HepG2 (cell line): ENCODE measurements at regions not wholly inside any gene's neighbourhood (a gene's known extent, or its start where the extent isn't known, plus 50 kb on each side); places are given as distances from the start of the nearest gene placed in this dataset.

Source experiments
- ATAC-seq: fragments of 200-7000 bp; cut with Tn5 transposase; 3 replicates; pipeline ENCODE4 v1.9.1; 2020; ENCODE audit warnings: mild to moderate bottlenecking, moderate library complexity
- BruUV-seq: library from RNA; stranded (reverse); fragments of 400-500 nt; replicated peaks from 2 replicates; lab custom pipeline; 2021; lab: Mats Ljungman, UMichigan
- CTCF ChIA-PET: fragments of 300-600 bp; formaldehyde crosslinking; extraction: SDS; loops from one replicate; lab custom pipeline; 2021; ENCODE audit warnings: low total read pairs, inconsistent platforms, low intra/inter-chr PET ratio; lab: Yijun Ruan, JAX
- POLR2A ChIA-PET: fragments of 350-600 bp; sonication (Branson Sonifier 250); formaldehyde crosslinking; loops from one replicate; lab custom pipeline; 2020; ENCODE audit warnings: antibody characterized with exemption, inconsistent platforms; lab: Yijun Ruan, JAX
- DNase-seq: peaks from one replicate; pipeline ENCODE4 v3.0.0-alpha.2; 2015; ENCODE audit warnings: low spot score
- FAIRE-seq: peaks from 3 replicates; lab custom pipeline; 2011; peaks lifted over from hg19 to GRCh38; lab: Jason Lieb, UNC
- H2AFZ ChIP-seq: one replicate; pipeline ENCODE4 v1.6.1; 2011; ENCODE audit warnings: low read length, inconsistent platforms
- H3K27ac ChIP-seq: fragments of 300-600 bp; 3 replicates; pipeline ENCODE4 v1.8.0; 2011; ENCODE audit warnings: mixed run types, mild to moderate bottlenecking, mixed read lengths, low read length, inconsistent platforms; ENCODE audit not compliant: insufficient read depth; ENCODE audit errors: extremely low read length
- H3K27me3 ChIP-seq, 2 experiments: fragments of 200-600 bp in 1 of 2; 2 replicates in 1 of 2; 3 replicates in 1 of 2; pipeline versions ENCODE4 v1.6.0 to v1.8.0; 2011; ENCODE audit warnings: low read length in 2 of 2, mild to moderate bottlenecking in 2 of 2, moderate library complexity in 2 of 2, inconsistent platforms in 1 of 2; ENCODE audit not compliant: insufficient read depth in 2 of 2, control insufficient read depth in 1 of 2
- H3K36me3 ChIP-seq, 2 experiments: fragments of 200-600 bp in 1 of 2; replicated peaks in 1 of 2; 2 replicates in 1 of 2; 3 replicates in 1 of 2; pipeline versions ENCODE4 v1.5.1 to v1.8.0; 2011; ENCODE audit warnings: low read length in 2 of 2, inconsistent platforms in 1 of 2; ENCODE audit not compliant: insufficient read depth in 2 of 2, control insufficient read depth in 1 of 2
- H3K4me1 ChIP-seq: 2 replicates; pipeline ENCODE4 v1.5.1; 2012; ENCODE audit warnings: low read length, inconsistent platforms; ENCODE audit not compliant: insufficient read depth
- H3K4me2 ChIP-seq: 2 replicates; pipeline ENCODE4 v1.6.0; 2011; ENCODE audit warnings: low read depth, low read length, inconsistent platforms
- H3K4me3 ChIP-seq, 3 experiments: fragments of 200-600 bp in 1 of 3; sonication (generic), shearing (Covaris generic) in 1 of 3; replicated peaks in 1 of 3; 2 replicates each; pipeline ENCODE4 v1.5.1; 2011 to 2016; ENCODE audit warnings: low read length in 3 of 3, inconsistent platforms in 2 of 3, low read depth in 2 of 3, mild to moderate bottlenecking in 2 of 3, control low read depth in 1 of 3, mixed read lengths in 1 of 3; ENCODE audit not compliant: insufficient read depth in 1 of 3
- H3K79me2 ChIP-seq: one replicate; pipeline ENCODE4 v1.6.1; 2011; ENCODE audit warnings: low read length, inconsistent platforms; ENCODE audit not compliant: insufficient read depth
- H3K9ac ChIP-seq: 2 replicates; pipeline ENCODE4 v1.6.0; 2011; ENCODE audit warnings: mild to moderate bottlenecking, low read depth, low read length, inconsistent platforms; ENCODE audit not compliant: insufficient read depth
- H3K9me3 ChIP-seq: 2 replicates; pipeline ENCODE4 v1.5.1; 2012; ENCODE audit warnings: mild to moderate bottlenecking, low read length
- H4K20me1 ChIP-seq: 2 replicates; pipeline ENCODE4 v1.6.0; 2011; ENCODE audit warnings: inconsistent platforms, mild to moderate bottlenecking, low read length, moderate library complexity; ENCODE audit not compliant: insufficient read depth
- IKZF1 ChIP-seq: fragments of 450-650 bp; IDR thresholded peaks from 2 replicates; pipeline ENCODE4 v1.7.1; 2016
- MAF1 ChIP-seq: sonication (generic); formaldehyde crosslinking; IDR thresholded peaks from 2 replicates; pipeline ENCODE4 v1.5.0; 2020; ENCODE audit warnings: missing genetic modification reagents, borderline replicate concordance
- MAFK ChIP-seq, 2 experiments: IDR thresholded peaks in 1 of 2; conservative IDR thresholded peaks in 1 of 2; 2 replicates each; pipeline ENCODE4 v1.6.1; 2011; ENCODE audit warnings: improper control_type of control experiment in 2 of 2, low read length in 2 of 2
- ZNF230 ChIP-seq: sonication (generic); formaldehyde crosslinking; IDR thresholded peaks from 2 replicates; pipeline ENCODE4 v1.4.0; 2020; ENCODE audit warnings: mild to moderate bottlenecking, missing genetic modification reagents
- ZNF616 ChIP-seq: sonication (generic); formaldehyde crosslinking; IDR thresholded peaks from 2 replicates; pipeline ENCODE4 v1.5.0; 2020; ENCODE audit warnings: low read depth, mild to moderate bottlenecking, missing genetic modification reagents
- WGBS: methylation state at CpG from one replicate; pipeline ENCODE4 v1.1.6; 2017; ENCODE audit warnings: low lambda C conversion rate; 5-methylcytosine and 5-hydroxymethylcytosine counted together
- in situ Hi-C: cut with HindIII; loops from 2 replicates; pipeline ENCODE4 v1.10.0; 2017; ENCODE audit warnings: low pct_unique_long_range_greater_than_20kb; ENCODE audit not compliant: extremely low pct_ligation_motif_present
- intact Hi-C: fragments of 100-400 bp; cut with micrococcal nuclease; formaldehyde crosslinking; loops from one replicate; pipeline ENCODE4 v1.10.0; 2022; ENCODE audit not compliant: unreplicated experiment
- TF ChIP-seq, protein P1 (sequence below): sonication (generic); formaldehyde crosslinking; IDR thresholded peaks from 2 replicates; pipeline ENCODE4 v1.5.1; 2020; ENCODE audit warnings: missing genetic modification reagents, mild to moderate bottlenecking, borderline replicate concordance
- TF ChIP-seq, protein P2 (sequence below): sonication (generic); formaldehyde crosslinking; conservative IDR thresholded peaks from 2 replicates; pipeline ENCODE4 v1.8.0; 2022; ENCODE audit warnings: low read depth, missing genetic modification reagents
- TF ChIP-seq, protein P3 (sequence below): sonication (generic); formaldehyde crosslinking; IDR thresholded peaks from 2 replicates; pipeline ENCODE4 v1.4.0; 2020; ENCODE audit warnings: mild to moderate bottlenecking, low read depth, missing genetic modification reagents

DNA sequence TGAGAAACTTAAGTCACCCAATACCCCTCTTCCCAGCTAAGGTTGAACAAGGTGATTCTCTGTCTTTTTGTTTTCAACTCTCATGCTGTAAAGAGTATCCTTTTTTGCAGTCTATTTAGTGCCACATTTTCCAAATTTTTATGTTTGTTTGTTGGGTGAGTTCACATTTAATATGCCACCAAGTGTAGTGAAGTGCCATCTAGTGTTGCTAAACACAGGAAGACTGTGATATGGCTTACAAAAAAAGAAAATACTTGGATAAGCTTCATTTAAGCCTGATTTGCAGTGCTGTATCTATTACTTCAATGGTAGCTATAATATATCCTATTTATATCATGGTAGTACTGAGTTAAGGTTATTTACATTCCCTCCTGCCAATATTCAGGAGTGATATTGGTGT is 319.2 kb upstream of the CHORDC1 start:
- Histone ChIP-seq H3K36me3 (no peaks in the 10 kb centered on the region), H3K4me1 (no peaks in the 10 kb centered on the region), H3K4me3 (no peak overlapping the region), H3K79me2 (no peaks in the 10 kb centered on the region), H3K9ac (no peak overlapping the region), H3K4me2 (no peak overlapping the region), H2AFZ (no peak overlapping the region), H3K27ac (no peak overlapping the region), H3K27me3 (no peaks in the 10 kb centered on the region), H3K9me3 (no peaks in the 10 kb centered on the region), H4K20me1 (no peaks in the 10 kb centered on the region)
- CTCF ChIA-PET: interaction anchor here (1.0 kb wide), 1 partner anchor 254 kb away, joined by 3 read pairs; no protein-coding TSS in a partner anchor
- no peak for FAIRE-seq
- TF ChIP-seq, protein P1, sequence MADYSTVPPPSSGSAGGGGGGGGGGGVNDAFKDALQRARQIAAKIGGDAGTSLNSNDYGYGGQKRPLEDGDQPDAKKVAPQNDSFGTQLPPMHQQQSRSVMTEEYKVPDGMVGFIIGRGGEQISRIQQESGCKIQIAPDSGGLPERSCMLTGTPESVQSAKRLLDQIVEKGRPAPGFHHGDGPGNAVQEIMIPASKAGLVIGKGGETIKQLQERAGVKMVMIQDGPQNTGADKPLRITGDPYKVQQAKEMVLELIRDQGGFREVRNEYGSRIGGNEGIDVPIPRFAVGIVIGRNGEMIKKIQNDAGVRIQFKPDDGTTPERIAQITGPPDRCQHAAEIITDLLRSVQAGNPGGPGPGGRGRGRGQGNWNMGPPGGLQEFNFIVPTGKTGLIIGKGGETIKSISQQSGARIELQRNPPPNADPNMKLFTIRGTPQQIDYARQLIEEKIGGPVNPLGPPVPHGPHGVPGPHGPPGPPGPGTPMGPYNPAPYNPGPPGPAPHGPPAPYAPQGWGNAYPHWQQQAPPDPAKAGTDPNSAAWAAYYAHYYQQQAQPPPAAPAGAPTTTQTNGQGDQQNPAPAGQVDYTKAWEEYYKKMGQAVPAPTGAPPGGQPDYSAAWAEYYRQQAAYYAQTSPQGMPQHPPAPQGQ: no peak
- TF ChIP-seq ZNF616: no peak
- TF ChIP-seq, protein P2, sequence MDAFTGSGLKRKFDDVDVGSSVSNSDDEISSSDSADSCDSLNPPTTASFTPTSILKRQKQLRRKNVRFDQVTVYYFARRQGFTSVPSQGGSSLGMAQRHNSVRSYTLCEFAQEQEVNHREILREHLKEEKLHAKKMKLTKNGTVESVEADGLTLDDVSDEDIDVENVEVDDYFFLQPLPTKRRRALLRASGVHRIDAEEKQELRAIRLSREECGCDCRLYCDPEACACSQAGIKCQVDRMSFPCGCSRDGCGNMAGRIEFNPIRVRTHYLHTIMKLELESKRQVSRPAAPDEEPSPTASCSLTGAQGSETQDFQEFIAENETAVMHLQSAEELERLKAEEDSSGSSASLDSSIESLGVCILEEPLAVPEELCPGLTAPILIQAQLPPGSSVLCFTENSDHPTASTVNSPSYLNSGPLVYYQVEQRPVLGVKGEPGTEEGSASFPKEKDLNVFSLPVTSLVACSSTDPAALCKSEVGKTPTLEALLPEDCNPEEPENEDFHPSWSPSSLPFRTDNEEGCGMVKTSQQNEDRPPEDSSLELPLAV (CRISPR knock-in tag): no peak
- TF ChIP-seq ZNF230: no peak
- TF ChIP-seq MAFK (conservative IDR thresholded peaks at IDR 0.05 in 1 of 2, IDR thresholded peaks at IDR 0.05 in 1 of 2; ENCODE audit: low read length in 2 of 2): no peak
- BruUV-seq: no TSS peak
- in situ Hi-C loops: no loop called here
- POLR2A ChIA-PET: no interaction called here
- intact Hi-C loops: no loop called here
- ATAC-seq: no peak
- no peak for DNase-seq

DNA sequence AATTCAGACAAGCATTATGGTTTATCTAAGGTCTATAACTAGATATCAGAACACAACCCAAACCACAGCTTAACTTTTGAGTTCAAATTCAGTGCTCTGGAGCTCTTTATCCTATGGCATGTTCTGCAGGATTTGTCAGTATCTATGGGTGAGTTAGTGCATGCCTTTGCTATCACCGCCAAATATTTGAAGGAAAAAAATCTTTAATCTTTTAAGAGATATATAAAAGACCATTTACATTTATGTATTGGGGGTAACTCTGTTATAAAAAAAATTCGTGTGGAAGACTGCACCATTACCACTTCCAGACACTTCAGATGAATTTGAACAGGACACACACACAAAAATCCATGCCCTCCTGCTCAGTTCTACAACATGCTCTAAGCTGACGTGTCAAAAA is 313.5 kb upstream of the CHORDC1 start:
- no peak for ATAC-seq
- H3K9ac ChIP-seq: no peak overlapping the region
- in situ Hi-C loops: no loop called here
- no peak overlapping the region for H2AFZ ChIP-seq
- ChIA-PET CTCF (no interaction called here), POLR2A (no interaction called here)
- H3K4me2 ChIP-seq: no peak overlapping the region
- H3K27ac ChIP-seq: no peak overlapping the region
- H3K9me3 ChIP-seq: no peaks in the 10 kb centered on the region
- no TSS peak for BruUV-seq
- no peaks in the 10 kb centered on the region for H3K36me3 ChIP-seq
- H3K79me2 ChIP-seq: no peaks in the 10 kb centered on the region
- TF ChIP-seq IKZF1 (no peak), MAF1 (CRISPR knock-in tag) (no peak)
- TF ChIP-seq, protein P3, sequence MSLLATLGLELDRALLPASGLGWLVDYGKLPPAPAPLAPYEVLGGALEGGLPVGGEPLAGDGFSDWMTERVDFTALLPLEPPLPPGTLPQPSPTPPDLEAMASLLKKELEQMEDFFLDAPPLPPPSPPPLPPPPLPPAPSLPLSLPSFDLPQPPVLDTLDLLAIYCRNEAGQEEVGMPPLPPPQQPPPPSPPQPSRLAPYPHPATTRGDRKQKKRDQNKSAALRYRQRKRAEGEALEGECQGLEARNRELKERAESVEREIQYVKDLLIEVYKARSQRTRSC: no peak
- TF ChIP-seq, all 625 proteins: peak for 0
- H3K27me3 ChIP-seq: no peaks in the 10 kb centered on the region
- intact Hi-C loops: no loop called here
- H3K4me1 ChIP-seq: no peaks in the 10 kb centered on the region
- FAIRE-seq (no peak), DNase-seq (no peak)
- no peaks in the 10 kb centered on the region for H4K20me1 ChIP-seq
- 27% methylated on average over 3 of the region's 3 CpGs for WGBS
- H3K4me3 ChIP-seq: no peak overlapping the region
